HG03103 (cell line): ENCODE measurements at regions not wholly inside any gene's neighbourhood (a gene's known extent, or its start where the extent isn't known, plus 50 kb on each side); places are given as distances from the start of the nearest gene placed in this dataset.

ENCODE experiments used
- ATAC-seq: cut with Tn5 transposase; IDR thresholded peaks from one replicate; pipeline ENCODE4 v1.9.1; 2021; ENCODE audit warnings: low read depth; ENCODE audit not compliant: unreplicated experiment

GRCh38 chr2:59322005-59322404 is 1080.9 kb upstream of the FANCL start:
- ATAC-seq: no peak

- ATAC-seq: no peak
Observed at GRCh38 chr2:59314031-59314766, 1073.1 kb upstream of the FANCL start.

- ATAC-seq: no peak
Observed at GRCh38 chr2:59312967-59313940, 1072.1 kb upstream of the FANCL start.

GRCh38 chr2:59312029-59312428 is 1070.9 kb upstream of the FANCL start:
- no peak for ATAC-seq

GRCh38 chr2:59308108-59308507 is 1067.0 kb upstream of the FANCL start:
- ATAC-seq: no peak

- no peak for ATAC-seq
Observed at GRCh38 chr2:59307196-59307595, 1066.1 kb upstream of the FANCL start.

GRCh38 chr2:59303272-59303671 is 1062.1 kb upstream of the FANCL start:
- ATAC-seq: no peak

- no peak for ATAC-seq
Observed at GRCh38 chr2:59302683-59303082, 1061.6 kb upstream of the FANCL start.

- ATAC-seq: no peak
Observed at GRCh38 chr2:59301466-59302402, 1060.6 kb upstream of the FANCL start.

GRCh38 chr2:59297816-59298215 is 1056.7 kb upstream of the FANCL start:
- no peak for ATAC-seq

GRCh38 chr2:59296279-59296678 is 1055.2 kb upstream of the FANCL start:
- ATAC-seq: no peak

GRCh38 chr2:59295524-59296162 is 1054.5 kb upstream of the FANCL start:
- ATAC-seq: no peak

GRCh38 chr2:59288771-59289170 is 1047.6 kb upstream of the FANCL start:
- ATAC-seq: no peak

GRCh38 chr2:59282374-59283057 is 1041.4 kb upstream of the FANCL start:
- no peak for ATAC-seq

- ATAC-seq: no peak
Observed at GRCh38 chr2:59277671-59278070, 1036.5 kb upstream of the FANCL start.

- ATAC-seq: no peak
Observed at GRCh38 chr2:59276917-59277316, 1035.8 kb upstream of the FANCL start.

- ATAC-seq: no peak
Observed at GRCh38 chr2:59276033-59276432, 1034.9 kb upstream of the FANCL start.

- ATAC-seq: no peak
Observed at GRCh38 chr2:59266453-59266852, 1025.3 kb upstream of the FANCL start.

GRCh38 chr2:59259913-59260312 is 1018.8 kb upstream of the FANCL start:
- ATAC-seq: no peak

- ATAC-seq: no peak
Observed at GRCh38 chr2:59256290-59256689, 1015.2 kb upstream of the FANCL start.
